Activated naive CD8-positive, alpha-beta T cell treated with anti-CD3 and anti-CD28 coated beads, Interleukin-2, amount 50 U/mL, for 16 hours (primary cell): ENCODE measurements at regions not wholly inside any gene's neighbourhood (a gene's known extent, or its start where the extent isn't known, plus 50 kb on each side); places are given as distances from the start of the nearest gene placed in this dataset.

Source experiments
- DNase-seq: peaks from one replicate; pipeline ENCODE4 v3.0.0-alpha.2; 2020; ENCODE audit warnings: low read depth, low spot score

GRCh38 chr13:73898899-73899298 is 235.3 kb downstream of the KLF12 start:
- DNase-seq, result no peak

- DNase-seq, result no peak
These were observed 235.9 kb downstream of the KLF12 start for GRCh38 chr13:73898276-73898675.

- DNase-seq, result no peak
These were observed 239.1 kb downstream of the KLF12 start for GRCh38 chr13:73894995-73895571.

- no peak for DNase-seq
These were observed 240.4 kb downstream of the KLF12 start for GRCh38 chr13:73893833-73894232.

- DNase-seq, result no peak
These were observed 242.4 kb downstream of the KLF12 start for GRCh38 chr13:73891805-73892204.

GRCh38 chr13:73883162-73883561 is 251.0 kb downstream of the KLF12 start:
- no peak for DNase-seq

- DNase-seq, result no peak
These were observed 253.8 kb downstream of the KLF12 start for GRCh38 chr13:73880365-73880764.

GRCh38 chr13:73879346-73880015 is 254.7 kb downstream of the KLF12 start:
- DNase-seq, result no peak

GRCh38 chr13:73877399-73877798 is 256.8 kb downstream of the KLF12 start:
- DNase-seq, result no peak

GRCh38 chr13:73876323-73876722 is 257.9 kb downstream of the KLF12 start:
- DNase-seq, result no peak

- DNase-seq, result no peak
These were observed 260.0 kb downstream of the KLF12 start for GRCh38 chr13:73873940-73874830.

- DNase-seq, result no peak
These were observed 261.8 kb downstream of the KLF12 start for GRCh38 chr13:73872397-73872796.

- no peak for DNase-seq
These were observed 263.0 kb downstream of the KLF12 start for GRCh38 chr13:73870970-73871935.

GRCh38 chr13:73870036-73870741 is 264.0 kb downstream of the KLF12 start:
- no peak for DNase-seq

- DNase-seq, result no peak
These were observed 269.2 kb downstream of the KLF12 start for GRCh38 chr13:73865027-73865426.

- DNase-seq, result no peak
These were observed 273.1 kb downstream of the KLF12 start for GRCh38 chr13:73861136-73861535.

- DNase-seq, result no peak
These were observed 273.7 kb downstream of the KLF12 start for GRCh38 chr13:73860501-73860900.

GRCh38 chr13:73859841-73860240 is 274.4 kb downstream of the KLF12 start:
- DNase-seq, result no peak

- DNase-seq, result no peak
These were observed 277.1 kb downstream of the KLF12 start for GRCh38 chr13:73857106-73857505.

GRCh38 chr13:73851104-73851503 is 283.1 kb downstream of the KLF12 start:
- no peak for DNase-seq
